OCI-LY1 (cell line): ENCODE measurements at regions not wholly inside any gene's neighbourhood (a gene's known extent, or its start where the extent isn't known, plus 50 kb on each side); places are given as distances from the start of the nearest gene placed in this dataset.

Source experiments
- H2AFZ ChIP-seq: fragments of 200-600 bp; sonication (generic), shearing (Covaris generic); 2 replicates; pipeline ENCODE4 v1.6.0; 2014; ENCODE audit warnings: antibody characterized with exemption, mild to moderate bottlenecking, low read length
- H3F3A ChIP-seq: fragments of 200-600 bp; sonication (generic), shearing (Covaris generic); 2 replicates; pipeline ENCODE4 v1.6.0; 2014; ENCODE audit warnings: mild to moderate bottlenecking, antibody characterized with exemption, low read length, moderate library complexity; ENCODE audit not compliant: insufficient read depth
- H3K27ac ChIP-seq: fragments of 200-600 bp; sonication (generic); 2 replicates; pipeline ENCODE4 v1.5.1; 2014; ENCODE audit warnings: low read length, mixed run types, mild to moderate bottlenecking, low read depth; ENCODE audit not compliant: poor library complexity, severe bottlenecking
- H3K27me3 ChIP-seq: fragments of 200-600 bp; sonication (generic); 2 replicates; pipeline ENCODE4 v1.6.0; 2014; ENCODE audit warnings: antibody characterized with exemption, mild to moderate bottlenecking, low read length, moderate library complexity; ENCODE audit not compliant: insufficient read depth
- H3K36me3 ChIP-seq: fragments of 200-600 bp; sonication (generic); 2 replicates; pipeline ENCODE4 v1.6.1; 2014; ENCODE audit warnings: mild to moderate bottlenecking, antibody characterized with exemption, low read length, moderate library complexity, mixed read lengths; ENCODE audit not compliant: insufficient read depth
- H3K4me1 ChIP-seq: fragments of 200-600 bp; sonication (generic); 2 replicates; pipeline ENCODE4 v1.5.1; 2014; ENCODE audit warnings: mild to moderate bottlenecking, low read length, moderate library complexity; ENCODE audit not compliant: insufficient read depth, severe bottlenecking
- H3K4me2 ChIP-seq: fragments of 200-600 bp; sonication (generic), shearing (Covaris generic); 2 replicates; pipeline ENCODE4 v1.6.1; 2014; ENCODE audit warnings: low read length
- H3K4me3 ChIP-seq: fragments of 200-600 bp; sonication (generic); 2 replicates; pipeline ENCODE4 v1.5.1; 2014; ENCODE audit warnings: low read length, low read depth, mild to moderate bottlenecking, mixed read lengths; ENCODE audit not compliant: poor library complexity, severe bottlenecking
- H3K79me2 ChIP-seq: fragments of 200-600 bp; shearing (Covaris generic); 2 replicates; pipeline ENCODE4 v1.6.1; 2016; ENCODE audit warnings: mixed run types, low read length, mixed read lengths; ENCODE audit not compliant: insufficient read depth
- H3K9ac ChIP-seq: fragments of 200-600 bp; sonication (generic), shearing (Covaris generic); 2 replicates; pipeline ENCODE4 v1.6.1; 2014; ENCODE audit warnings: mild to moderate bottlenecking, low read length, mixed read lengths
- H3K9me2 ChIP-seq: fragments of 200-600 bp; sonication (generic), shearing (Covaris generic); 2 replicates; pipeline ENCODE4 v1.6.1; 2014; ENCODE audit warnings: low read depth, mild to moderate bottlenecking, low read length, mixed read lengths
- H3K9me3 ChIP-seq: fragments of 200-600 bp; shearing (Covaris generic); 2 replicates; pipeline ENCODE4 v1.6.1; 2014; ENCODE audit warnings: low read length, mixed read lengths
- H4K20me1 ChIP-seq: fragments of 200-600 bp; sonication (generic), shearing (Covaris generic); 2 replicates; pipeline ENCODE4 v1.6.0; 2016; ENCODE audit warnings: mild to moderate bottlenecking, low read length; ENCODE audit not compliant: insufficient read depth
- CTCF ChIP-seq: fragments of 200-600 bp; sonication (generic), shearing (Covaris generic); IDR thresholded peaks from 2 replicates; pipeline ENCODE4 v1.5.1; 2017; ENCODE audit warnings: mild to moderate bottlenecking, antibody characterized with exemption, low read length, moderate library complexity, mixed read lengths
- EZH2 ChIP-seq: fragments of 200-600 bp; sonication (generic), shearing (Covaris generic); IDR thresholded peaks from 2 replicates; pipeline ENCODE4 v1.8.0; 2017; ENCODE audit warnings: borderline replicate concordance, mixed run types, mild to moderate bottlenecking, antibody characterized with exemption, low read length, moderate library complexity, mixed read lengths

GRCh38 chr16:48471435-48471834 is 86.2 kb upstream of the SIAH1 start:
- Histone ChIP-seq H3K27me3 (no peaks in the 10 kb centered on the region), H2AFZ (no peak overlapping the region), H3K4me2 (no peak overlapping the region), H3K27ac (no peak overlapping the region), H3K4me3 (no peak overlapping the region), H3K4me1 (no peaks in the 10 kb centered on the region), H3K9me3 (no peaks in the 10 kb centered on the region), H3F3A (no peaks in the 10 kb centered on the region), H3K79me2 (no peaks in the 10 kb centered on the region), H3K9ac (no peak overlapping the region), H3K9me2 (no peaks in the 10 kb centered on the region), H4K20me1 (no peaks in the 10 kb centered on the region), H3K36me3 (no peaks in the 10 kb centered on the region)
- no peak for TF ChIP-seq CTCF
- TF ChIP-seq EZH2, result no peak

- TF ChIP-seq CTCF, result no peak
- no peak for TF ChIP-seq EZH2
These were observed 77.0 kb upstream of the SIAH1 start for GRCh38 chr16:48462106-48462740.

GRCh38 chr16:48459167-48459566 is 74.0 kb upstream of the SIAH1 start:
- no peak overlapping the region for H2AFZ ChIP-seq

More at GRCh38 chr16:48462106-48462740, 77.0 kb upstream of the SIAH1 start:
- no peak overlapping the region for H3K4me3 ChIP-seq
- no peak overlapping the region for H3K9ac ChIP-seq
- H3K79me2 ChIP-seq, result no peaks in the 10 kb centered on the region
- H3F3A ChIP-seq, result no peaks in the 10 kb centered on the region
- H4K20me1 ChIP-seq, result no peaks in the 10 kb centered on the region
- no peak overlapping the region for H3K27ac ChIP-seq
- H3K4me1 ChIP-seq, result no peaks in the 10 kb centered on the region
- H3K9me3 ChIP-seq, result no peaks in the 10 kb centered on the region
- H2AFZ ChIP-seq, result no peak overlapping the region
- H3K36me3 ChIP-seq, result no peaks in the 10 kb centered on the region
- no peaks in the 10 kb centered on the region for H3K9me2 ChIP-seq
- H3K27me3 ChIP-seq, result peaks cover 5% of the 10 kb centered on the region; the same call in 1 of the 2 replicates
- no peak overlapping the region for H3K4me2 ChIP-seq

More at GRCh38 chr16:48459167-48459566, 74.0 kb upstream of the SIAH1 start:
- no peaks in the 10 kb centered on the region for H3K79me2 ChIP-seq
- H4K20me1 ChIP-seq, result no peaks in the 10 kb centered on the region
- peaks cover 5% of the 10 kb centered on the region; the same call in 1 of the 2 replicates for H3K27me3 ChIP-seq
- no peak overlapping the region for H3K4me2 ChIP-seq
- no peak overlapping the region for H3K9ac ChIP-seq
- no peaks in the 10 kb centered on the region for H3F3A ChIP-seq
- no peak overlapping the region for H3K27ac ChIP-seq
- no peaks in the 10 kb centered on the region for H3K9me2 ChIP-seq
- H3K4me1 ChIP-seq, result no peaks in the 10 kb centered on the region
- H3K36me3 ChIP-seq, result no peaks in the 10 kb centered on the region
- no peaks in the 10 kb centered on the region for H3K9me3 ChIP-seq
- H3K4me3 ChIP-seq, result no peak overlapping the region
- TF ChIP-seq EZH2 (no peak), CTCF (no peak; the same call in 1 of the 2 replicates)
